ENCODE measurements at regions not wholly inside any gene's neighbourhood (a gene's known extent, or its start where the extent isn't known, plus 50 kb on each side); places are given as distances from the start of the nearest gene placed in this dataset.

DNA sequence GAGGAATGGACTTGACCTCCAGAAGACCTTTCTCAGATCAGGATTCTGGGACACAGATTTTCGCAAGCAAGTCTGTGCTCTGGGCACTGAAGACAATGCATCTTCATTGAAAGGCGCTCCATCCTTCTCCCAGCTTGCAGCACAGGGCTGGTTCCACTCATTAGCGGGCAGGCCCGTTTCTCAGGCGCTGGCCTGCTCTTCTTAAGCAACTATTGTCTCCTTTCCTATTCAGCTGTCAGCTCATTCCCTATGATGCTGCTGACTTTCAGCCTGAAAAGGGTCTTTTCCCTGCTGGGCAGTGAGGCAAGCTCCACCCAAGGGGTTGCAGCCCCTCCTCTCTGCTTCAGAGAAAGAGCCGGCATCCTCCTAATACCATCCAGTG is 91.9 kb upstream of the PLXNA2 start:
- TF ChIP-seq, protein P1, sequence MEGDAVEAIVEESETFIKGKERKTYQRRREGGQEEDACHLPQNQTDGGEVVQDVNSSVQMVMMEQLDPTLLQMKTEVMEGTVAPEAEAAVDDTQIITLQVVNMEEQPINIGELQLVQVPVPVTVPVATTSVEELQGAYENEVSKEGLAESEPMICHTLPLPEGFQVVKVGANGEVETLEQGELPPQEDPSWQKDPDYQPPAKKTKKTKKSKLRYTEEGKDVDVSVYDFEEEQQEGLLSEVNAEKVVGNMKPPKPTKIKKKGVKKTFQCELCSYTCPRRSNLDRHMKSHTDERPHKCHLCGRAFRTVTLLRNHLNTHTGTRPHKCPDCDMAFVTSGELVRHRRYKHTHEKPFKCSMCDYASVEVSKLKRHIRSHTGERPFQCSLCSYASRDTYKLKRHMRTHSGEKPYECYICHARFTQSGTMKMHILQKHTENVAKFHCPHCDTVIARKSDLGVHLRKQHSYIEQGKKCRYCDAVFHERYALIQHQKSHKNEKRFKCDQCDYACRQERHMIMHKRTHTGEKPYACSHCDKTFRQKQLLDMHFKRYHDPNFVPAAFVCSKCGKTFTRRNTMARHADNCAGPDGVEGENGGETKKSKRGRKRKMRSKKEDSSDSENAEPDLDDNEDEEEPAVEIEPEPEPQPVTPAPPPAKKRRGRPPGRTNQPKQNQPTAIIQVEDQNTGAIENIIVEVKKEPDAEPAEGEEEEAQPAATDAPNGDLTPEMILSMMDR (IDR thresholded peaks at IDR 0.05), result no peak
- no peak for TF ChIP-seq ZFX (IDR thresholded peaks at IDR 0.05; ENCODE audit: borderline replicate concordance)
